SK-N-SH (cell line): ENCODE measurements at regions not wholly inside any gene's neighbourhood (a gene's known extent, or its start where the extent isn't known, plus 50 kb on each side); places are given as distances from the start of the nearest gene placed in this dataset.

ENCODE experiments used
- CHD2 ChIP-seq: fragments of 150-350 bp; IDR thresholded peaks from 2 replicates; pipeline ENCODE4 v1.6.1; 2018; ENCODE audit warnings: low read length; ENCODE audit not compliant: partially characterized antibody
- ELF1 ChIP-seq: IDR thresholded peaks from 2 replicates; pipeline ENCODE4 v1.4.0; 2012
- EP300 ChIP-seq, 2 experiments: IDR thresholded peaks; 2 replicates each; pipeline versions ENCODE4 v1.4.0 to v1.6.1; 2012; ENCODE audit warnings: borderline replicate concordance in 1 of 2, low read depth in 1 of 2, low read length in 1 of 2
- FOXM1 ChIP-seq: IDR thresholded peaks from 2 replicates; pipeline ENCODE4 v1.4.0; 2012; ENCODE audit warnings: low read depth, mild to moderate bottlenecking
- POLR2AphosphoS5 ChIP-seq: IDR thresholded peaks from 2 replicates; pipeline ENCODE4 v1.6.1; 2012; ENCODE audit warnings: low read depth, low read length
- RFX5 ChIP-seq: IDR thresholded peaks from 2 replicates; pipeline ENCODE4 v1.6.1; 2012; ENCODE audit warnings: mild to moderate bottlenecking, improper control_type of control experiment, low read length
- SMC3 ChIP-seq: IDR thresholded peaks from 2 replicates; pipeline ENCODE4 v1.6.1; 2012; ENCODE audit warnings: low read depth, low read length, improper control_type of control experiment
- TAF1 ChIP-seq: IDR thresholded peaks from 2 replicates; pipeline ENCODE4 v1.6.1; 2012; ENCODE audit warnings: low read depth, mild to moderate bottlenecking, low read length, moderate library complexity, borderline replicate concordance
- TEAD4 ChIP-seq: IDR thresholded peaks from 2 replicates; pipeline ENCODE4 v1.4.0; 2012; ENCODE audit warnings: mild to moderate bottlenecking, borderline replicate concordance; ENCODE audit not compliant: insufficient read depth
- TF ChIP-seq, protein P1 (sequence below): IDR thresholded peaks from 2 replicates; pipeline ENCODE4 v1.4.0; 2012; ENCODE audit warnings: low read depth
- TF ChIP-seq, protein P2 (sequence below): fragments of 200-600 bp; sonication (generic); IDR thresholded peaks from 2 replicates; pipeline ENCODE4 v1.6.1; 2017; ENCODE audit warnings: antibody characterized with exemption, mild to moderate bottlenecking, moderate library complexity

DNA sequence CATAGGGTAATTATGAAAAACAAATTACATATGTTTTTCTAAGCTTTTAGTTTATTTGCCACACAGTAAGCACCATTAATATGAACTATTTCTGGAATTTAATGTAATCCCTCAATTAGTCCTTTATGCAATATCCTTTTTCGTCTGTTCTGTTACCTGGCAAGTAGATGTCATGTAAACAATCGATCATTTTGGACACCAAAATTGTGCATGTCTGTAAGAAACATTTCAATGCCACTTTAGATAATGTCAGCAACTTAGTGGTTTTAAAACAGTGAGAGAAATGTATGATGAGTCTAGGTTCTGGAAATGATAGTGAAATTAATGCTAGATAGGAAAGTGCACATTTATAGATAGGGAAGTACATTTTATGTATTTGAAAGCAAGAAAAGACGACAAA, 986.6 kb downstream of the ZPLD1 start:
- no peak for TF ChIP-seq POLR2AphosphoS5
- TF ChIP-seq, protein P1, sequence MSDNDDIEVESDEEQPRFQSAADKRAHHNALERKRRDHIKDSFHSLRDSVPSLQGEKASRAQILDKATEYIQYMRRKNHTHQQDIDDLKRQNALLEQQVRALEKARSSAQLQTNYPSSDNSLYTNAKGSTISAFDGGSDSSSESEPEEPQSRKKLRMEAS, result no peak
- TF ChIP-seq, protein P2, sequence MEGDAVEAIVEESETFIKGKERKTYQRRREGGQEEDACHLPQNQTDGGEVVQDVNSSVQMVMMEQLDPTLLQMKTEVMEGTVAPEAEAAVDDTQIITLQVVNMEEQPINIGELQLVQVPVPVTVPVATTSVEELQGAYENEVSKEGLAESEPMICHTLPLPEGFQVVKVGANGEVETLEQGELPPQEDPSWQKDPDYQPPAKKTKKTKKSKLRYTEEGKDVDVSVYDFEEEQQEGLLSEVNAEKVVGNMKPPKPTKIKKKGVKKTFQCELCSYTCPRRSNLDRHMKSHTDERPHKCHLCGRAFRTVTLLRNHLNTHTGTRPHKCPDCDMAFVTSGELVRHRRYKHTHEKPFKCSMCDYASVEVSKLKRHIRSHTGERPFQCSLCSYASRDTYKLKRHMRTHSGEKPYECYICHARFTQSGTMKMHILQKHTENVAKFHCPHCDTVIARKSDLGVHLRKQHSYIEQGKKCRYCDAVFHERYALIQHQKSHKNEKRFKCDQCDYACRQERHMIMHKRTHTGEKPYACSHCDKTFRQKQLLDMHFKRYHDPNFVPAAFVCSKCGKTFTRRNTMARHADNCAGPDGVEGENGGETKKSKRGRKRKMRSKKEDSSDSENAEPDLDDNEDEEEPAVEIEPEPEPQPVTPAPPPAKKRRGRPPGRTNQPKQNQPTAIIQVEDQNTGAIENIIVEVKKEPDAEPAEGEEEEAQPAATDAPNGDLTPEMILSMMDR, result no peak
- TF ChIP-seq ELF1, result no peak
- TF ChIP-seq TEAD4, result no peak
- no peak for TF ChIP-seq CHD2
- TF ChIP-seq TAF1, result no peak
- no peak for TF ChIP-seq RFX5
- no peak for TF ChIP-seq EP300 (IDR thresholded peaks at IDR 0.05; ENCODE audit: borderline replicate concordance in 1 of 2, low read depth in 1 of 2, low read length in 1 of 2)
- no peak for TF ChIP-seq SMC3
- no peak for TF ChIP-seq FOXM1
